IPS-NIHi7 (cell line): ENCODE measurements at regions not wholly inside any gene's neighbourhood (a gene's known extent, or its start where the extent isn't known, plus 50 kb on each side); places are given as distances from the start of the nearest gene placed in this dataset.
"Not testable (repeated sequence)": the region's sequence is repeated elsewhere in the genome, so short reads cannot be mapped to it uniquely, and the experiment has no call there.

Experiments
- DNase-seq: peaks from one replicate; pipeline ENCODE4 v3.0.0; 2012; ENCODE audit warnings: mixed read lengths; ENCODE audit errors: extremely low spot score

DNA sequence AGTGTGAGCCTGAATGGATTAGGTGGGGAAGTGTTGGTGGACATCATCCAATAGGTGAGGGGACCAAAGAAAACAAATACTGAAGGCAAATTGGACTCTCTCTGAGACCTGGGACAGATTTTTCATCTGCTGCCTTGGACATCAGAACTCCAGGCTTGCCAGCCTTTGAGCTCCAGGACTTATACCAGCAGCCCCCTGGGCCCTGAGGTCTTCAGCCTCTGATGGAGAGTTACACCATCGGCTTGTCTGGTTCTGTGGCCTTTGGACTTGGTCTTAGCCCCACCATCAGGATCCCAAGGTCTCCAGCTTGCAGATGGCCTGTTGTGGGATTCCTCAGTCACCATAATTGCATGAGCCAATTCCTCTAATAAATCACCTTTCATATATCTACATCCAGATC lies 80.8 kb upstream of the SLC8A3 start:
- no peak for DNase-seq

GRCh38 chr14:70268760-70269159 lies 80.0 kb upstream of the SLC8A3 start:
- DNase-seq: no peak

GRCh38 chr14:70266157-70266556 lies 77.4 kb upstream of the SLC8A3 start:
- no peak for DNase-seq

- DNase-seq: no peak
Measured at GRCh38 chr14:70265422-70265821, 76.7 kb upstream of the SLC8A3 start.

DNA sequence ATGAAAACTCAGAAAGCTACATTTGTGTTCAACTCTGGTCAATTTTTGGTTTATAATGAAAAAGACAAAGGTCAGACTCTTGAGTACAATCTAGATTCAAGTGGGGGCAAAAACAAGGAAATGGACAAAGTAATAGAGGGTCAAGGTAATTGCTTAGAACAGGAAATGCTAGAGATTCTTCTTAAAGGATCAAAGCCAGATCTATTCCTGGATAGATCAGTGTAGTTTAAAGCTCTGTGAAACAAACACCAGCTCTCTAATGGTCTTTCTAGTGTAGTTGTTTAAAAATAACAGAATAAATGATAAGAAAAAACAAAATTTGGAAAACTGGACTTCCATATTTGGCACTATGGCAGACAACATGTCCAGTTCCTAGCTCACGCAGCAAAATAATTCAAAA lies 70.7 kb upstream of the SLC8A3 start:
- DNase-seq: no peak

DNA sequence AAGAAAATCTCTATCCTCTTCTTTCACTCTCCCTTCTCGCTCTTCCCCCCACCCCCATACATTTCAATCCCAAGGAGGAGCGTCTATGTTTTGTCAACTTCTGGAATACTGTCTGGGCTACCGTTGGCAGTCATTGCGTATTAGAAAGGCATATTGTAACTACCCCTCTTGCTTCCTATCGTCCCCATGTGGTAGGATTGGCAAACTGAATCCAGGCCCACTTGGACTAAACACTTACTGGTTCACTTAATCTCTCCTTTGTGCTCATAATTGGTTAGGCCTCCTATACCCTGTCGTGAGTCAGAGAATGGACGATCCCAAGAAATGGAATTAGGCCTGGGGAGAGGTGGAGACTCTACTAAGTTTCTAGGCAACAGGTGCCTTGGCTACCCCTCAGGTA lies 68.8 kb upstream of the SLC8A3 start:
- DNase-seq: peak; percentile 26

- no peak for DNase-seq
Measured at GRCh38 chr14:70256601-70257000, 67.8 kb upstream of the SLC8A3 start.

DNA sequence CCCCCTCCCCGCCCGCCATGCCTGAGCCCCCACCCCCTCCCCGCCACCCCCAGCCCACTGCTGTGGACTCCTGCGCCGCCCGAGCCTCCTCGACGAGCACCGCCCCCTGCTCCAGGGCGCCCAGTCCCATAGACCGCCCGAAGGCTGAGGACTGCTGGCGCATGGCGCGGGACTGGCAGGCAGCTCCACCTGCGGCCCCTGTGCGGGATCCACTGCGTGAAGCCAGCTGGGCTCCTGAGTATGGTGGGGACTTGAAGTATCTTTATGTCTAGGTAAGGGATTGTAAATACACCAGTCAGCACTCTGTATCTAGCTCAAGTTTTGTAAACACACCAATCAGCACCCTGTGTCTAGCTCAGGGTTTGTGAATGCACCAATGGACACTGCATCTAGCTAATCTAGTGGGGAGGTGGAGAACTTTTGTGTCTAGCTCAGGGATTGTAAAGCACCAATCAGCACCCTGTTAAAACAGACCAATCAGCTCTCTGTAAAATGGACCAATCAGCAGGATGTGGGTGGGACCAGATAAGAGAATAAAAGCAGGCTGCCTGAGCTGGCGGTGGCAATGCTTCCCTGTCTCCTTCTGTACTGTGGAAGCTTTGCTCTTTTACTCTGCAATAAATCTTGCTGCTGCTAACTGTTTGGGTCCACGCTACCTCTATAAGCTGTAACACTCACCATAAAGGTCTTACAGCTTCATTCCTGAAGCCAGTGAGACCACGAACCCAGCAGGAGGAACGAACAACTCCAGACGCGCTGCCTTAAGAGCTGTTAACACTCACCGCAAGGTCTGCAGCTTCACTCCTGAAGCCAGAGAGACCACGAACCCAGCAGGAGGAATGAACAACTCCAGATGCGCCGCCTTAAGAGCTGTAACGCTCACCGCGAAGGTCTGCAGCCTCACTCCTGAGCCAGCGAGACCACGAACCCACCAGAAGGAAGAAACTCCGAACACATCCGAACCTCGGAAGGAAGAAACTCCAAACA lies 66.6 kb upstream of the SLC8A3 start:
- peak; percentile 28 for DNase-seq

GRCh38 chr14:70254476-70254961 lies 65.8 kb upstream of the SLC8A3 start:
- peak; percentile 35 for DNase-seq

GRCh38 chr14:70253547-70253946 lies 64.8 kb upstream of the SLC8A3 start:
- DNase-seq: not testable (repeated sequence)

- no peak for DNase-seq
Measured at GRCh38 chr14:70245026-70245425, 56.3 kb upstream of the SLC8A3 start.

GRCh38 chr14:70239802-70240201 lies 51.1 kb upstream of the SLC8A3 start:
- DNase-seq: no peak

DNA sequence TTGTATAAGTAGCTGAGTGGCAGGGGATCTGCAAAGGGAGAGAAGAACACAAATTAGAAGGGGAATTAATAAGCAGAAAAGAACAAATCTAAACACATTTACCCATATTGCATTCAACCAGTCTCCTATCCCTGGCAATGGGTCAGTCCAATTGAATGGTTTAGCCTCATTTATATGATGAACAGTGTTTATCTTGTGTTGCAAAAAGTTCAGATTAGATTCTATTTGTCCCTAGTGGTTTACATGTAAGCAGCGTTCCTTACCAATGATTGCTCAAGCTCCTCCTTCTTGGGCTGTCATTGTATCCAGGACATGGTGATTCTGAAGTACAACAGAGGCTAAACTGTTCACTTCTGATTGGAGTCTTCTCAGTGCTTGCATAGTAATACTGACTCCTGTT lies 49.9 kb upstream of the SLC8A3 start:
- not testable (repeated sequence) for DNase-seq
